H1 (cell line): ENCODE measurements at regions not wholly inside any gene's neighbourhood (a gene's known extent, or its start where the extent isn't known, plus 50 kb on each side); places are given as distances from the start of the nearest gene placed in this dataset.

Source experiments
- CREB1 ChIP-seq: IDR thresholded peaks from 2 replicates; pipeline ENCODE4 v1.6.1; 2012; ENCODE audit warnings: inconsistent platforms
- EP300 ChIP-seq, 2 experiments: IDR thresholded peaks; 1 replicate in 1 of 2; 2 replicates in 1 of 2; pipeline ENCODE4 v1.6.1; 2011 to 2012; ENCODE audit warnings: low read depth in 2 of 2, low read length in 2 of 2, mild to moderate bottlenecking in 2 of 2, borderline replicate concordance in 1 of 2, inconsistent platforms in 1 of 2, moderate library complexity in 1 of 2
- EZH2 ChIP-seq: fragments of 200-600 bp; sonication (generic); IDR thresholded peaks from 2 replicates; pipeline ENCODE4 v1.7.1; 2012; ENCODE audit warnings: low read depth, mild to moderate bottlenecking, moderate library complexity, low read length, inconsistent platforms; ENCODE audit not compliant: severe bottlenecking
- FOSL1 ChIP-seq: IDR thresholded peaks from 2 replicates; pipeline ENCODE4 v1.6.1; 2011; ENCODE audit warnings: mild to moderate bottlenecking, low read depth, low read length, moderate library complexity; ENCODE audit not compliant: insufficient read depth
- JUN ChIP-seq: IDR thresholded peaks from 2 replicates; pipeline ENCODE4 v1.6.1; 2011; ENCODE audit warnings: low read depth, mild to moderate bottlenecking, improper control_type of control experiment, low read length
- JUND ChIP-seq: IDR thresholded peaks from 2 replicates; pipeline ENCODE4 v1.6.1; 2011; ENCODE audit warnings: mild to moderate bottlenecking, improper control_type of control experiment, low read length
- POLR2A ChIP-seq, 2 experiments: IDR thresholded peaks; 1 replicate in 1 of 2; 2 replicates in 1 of 2; pipeline ENCODE4 v1.6.1; 2011; ENCODE audit warnings: low read depth in 2 of 2, low read length in 2 of 2, mild to moderate bottlenecking in 2 of 2; ENCODE audit errors: control extremely low read depth in 1 of 2
- RAD21 ChIP-seq, 2 experiments: IDR thresholded peaks in 1 of 2; conservative IDR thresholded peaks in 1 of 2; 2 replicates each; pipeline ENCODE4 v1.6.1; 2011; ENCODE audit warnings: low read depth in 2 of 2, low read length in 2 of 2, improper control_type of control experiment in 1 of 2, inconsistent platforms in 1 of 2, mild to moderate bottlenecking in 1 of 2, moderate library complexity in 1 of 2
- SIN3A ChIP-seq, 2 experiments: IDR thresholded peaks in 1 of 2; conservative IDR thresholded peaks in 1 of 2; 2 replicates each; pipeline ENCODE4 v1.6.1; 2011 to 2012; ENCODE audit warnings: low read length in 2 of 2, improper control_type of control experiment in 1 of 2, low read depth in 1 of 2, mild to moderate bottlenecking in 1 of 2
- SP4 ChIP-seq: IDR thresholded peaks from 2 replicates; pipeline ENCODE4 v1.6.1; 2012; ENCODE audit warnings: low read length, inconsistent platforms
- YY1 ChIP-seq: IDR thresholded peaks from 2 replicates; pipeline ENCODE4 v1.6.1; 2011; ENCODE audit warnings: low read depth, mild to moderate bottlenecking, low read length
- TF ChIP-seq, protein P1 (sequence below), 3 experiments: IDR thresholded peaks; 1 replicate in 2 of 3; 2 replicates in 1 of 3; pipeline versions ENCODE4 v1.5.1 to v1.6.1; 2011; ENCODE audit warnings: low read length in 3 of 3, mild to moderate bottlenecking in 3 of 3, inconsistent platforms in 2 of 3, low read depth in 1 of 3, moderate library complexity in 1 of 3; ENCODE audit not compliant: insufficient read depth in 1 of 3; ENCODE audit errors: control extremely low read depth in 1 of 3

DNA sequence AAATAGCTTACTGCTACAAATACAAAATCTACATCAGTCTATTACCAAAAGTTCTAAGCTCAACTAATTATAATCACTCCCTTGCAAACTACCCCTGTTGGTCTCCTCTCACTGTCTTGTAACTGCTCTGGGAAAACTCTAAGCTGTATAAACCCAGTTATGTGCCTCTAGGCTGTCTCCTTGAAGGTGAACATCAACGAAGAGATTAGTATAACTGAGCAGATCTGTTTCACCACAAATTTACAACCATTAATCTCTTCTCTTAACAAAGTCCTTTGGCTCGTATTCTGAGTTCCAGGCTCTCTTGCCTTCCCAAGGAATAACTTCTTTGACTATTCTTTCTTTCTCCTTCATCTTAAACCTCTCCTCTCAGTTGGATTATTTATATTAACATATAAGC is 84.4 kb upstream of the PRMT6 start:
- no peak for TF ChIP-seq SIN3A (conservative IDR thresholded peaks at IDR 0.05 in 1 of 2, IDR thresholded peaks at IDR 0.05 in 1 of 2; ENCODE audit: low read depth in 1 of 2, low read length in 2 of 2)
- TF ChIP-seq POLR2A (IDR thresholded peaks at IDR 0.05; ENCODE audit: control extremely low read depth in 1 of 2, low read depth in 2 of 2, low read length in 2 of 2) = no peak
- TF ChIP-seq EP300 (IDR thresholded peaks at IDR 0.05; ENCODE audit: borderline replicate concordance in 1 of 2, low read depth in 2 of 2, low read length in 2 of 2) = no peak
- no peak for TF ChIP-seq JUN
- TF ChIP-seq, protein P1, sequence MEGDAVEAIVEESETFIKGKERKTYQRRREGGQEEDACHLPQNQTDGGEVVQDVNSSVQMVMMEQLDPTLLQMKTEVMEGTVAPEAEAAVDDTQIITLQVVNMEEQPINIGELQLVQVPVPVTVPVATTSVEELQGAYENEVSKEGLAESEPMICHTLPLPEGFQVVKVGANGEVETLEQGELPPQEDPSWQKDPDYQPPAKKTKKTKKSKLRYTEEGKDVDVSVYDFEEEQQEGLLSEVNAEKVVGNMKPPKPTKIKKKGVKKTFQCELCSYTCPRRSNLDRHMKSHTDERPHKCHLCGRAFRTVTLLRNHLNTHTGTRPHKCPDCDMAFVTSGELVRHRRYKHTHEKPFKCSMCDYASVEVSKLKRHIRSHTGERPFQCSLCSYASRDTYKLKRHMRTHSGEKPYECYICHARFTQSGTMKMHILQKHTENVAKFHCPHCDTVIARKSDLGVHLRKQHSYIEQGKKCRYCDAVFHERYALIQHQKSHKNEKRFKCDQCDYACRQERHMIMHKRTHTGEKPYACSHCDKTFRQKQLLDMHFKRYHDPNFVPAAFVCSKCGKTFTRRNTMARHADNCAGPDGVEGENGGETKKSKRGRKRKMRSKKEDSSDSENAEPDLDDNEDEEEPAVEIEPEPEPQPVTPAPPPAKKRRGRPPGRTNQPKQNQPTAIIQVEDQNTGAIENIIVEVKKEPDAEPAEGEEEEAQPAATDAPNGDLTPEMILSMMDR (IDR thresholded peaks at IDR 0.05; ENCODE audit: control extremely low read depth in 1 of 3, insufficient read depth in 1 of 3, low read depth in 1 of 3, low read length in 3 of 3) = no peak
- TF ChIP-seq JUND = no peak
- TF ChIP-seq CREB1 = no peak
- no peak for TF ChIP-seq RAD21 (IDR thresholded peaks at IDR 0.05 in 1 of 2, conservative IDR thresholded peaks at IDR 0.05 in 1 of 2; ENCODE audit: low read depth in 2 of 2, low read length in 2 of 2)
- no peak for TF ChIP-seq SP4
- TF ChIP-seq EZH2 = no peak
- no peak for TF ChIP-seq FOSL1
- TF ChIP-seq YY1 = no peak
